Lower leg skin (tissue), 3 donors: ENCODE measurements at regions not wholly inside any gene's neighbourhood (a gene's known extent, or its start where the extent isn't known, plus 50 kb on each side); places are given as distances from the start of the nearest gene placed in this dataset.

ENCODE experiments used
- POLR2A ChIP-seq, 2 donors: fragments of 450-650 bp; IDR thresholded peaks; one replicate each; pipeline ENCODE4 v1.6.1; 2016 to 2017; ENCODE audit warnings: antibody characterized with exemption in 2 of 2, mild to moderate bottlenecking in 1 of 2, moderate library complexity in 1 of 2
- TF ChIP-seq, protein P1 (sequence below), 3 donors: fragments of 450-650 bp; IDR thresholded peaks; one replicate each; pipeline ENCODE4 v1.5.1; 2016; ENCODE audit warnings: antibody characterized with exemption in 3 of 3, mild to moderate bottlenecking in 3 of 3, moderate library complexity in 2 of 3

- TF ChIP-seq, protein P1, sequence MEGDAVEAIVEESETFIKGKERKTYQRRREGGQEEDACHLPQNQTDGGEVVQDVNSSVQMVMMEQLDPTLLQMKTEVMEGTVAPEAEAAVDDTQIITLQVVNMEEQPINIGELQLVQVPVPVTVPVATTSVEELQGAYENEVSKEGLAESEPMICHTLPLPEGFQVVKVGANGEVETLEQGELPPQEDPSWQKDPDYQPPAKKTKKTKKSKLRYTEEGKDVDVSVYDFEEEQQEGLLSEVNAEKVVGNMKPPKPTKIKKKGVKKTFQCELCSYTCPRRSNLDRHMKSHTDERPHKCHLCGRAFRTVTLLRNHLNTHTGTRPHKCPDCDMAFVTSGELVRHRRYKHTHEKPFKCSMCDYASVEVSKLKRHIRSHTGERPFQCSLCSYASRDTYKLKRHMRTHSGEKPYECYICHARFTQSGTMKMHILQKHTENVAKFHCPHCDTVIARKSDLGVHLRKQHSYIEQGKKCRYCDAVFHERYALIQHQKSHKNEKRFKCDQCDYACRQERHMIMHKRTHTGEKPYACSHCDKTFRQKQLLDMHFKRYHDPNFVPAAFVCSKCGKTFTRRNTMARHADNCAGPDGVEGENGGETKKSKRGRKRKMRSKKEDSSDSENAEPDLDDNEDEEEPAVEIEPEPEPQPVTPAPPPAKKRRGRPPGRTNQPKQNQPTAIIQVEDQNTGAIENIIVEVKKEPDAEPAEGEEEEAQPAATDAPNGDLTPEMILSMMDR (IDR thresholded peaks at IDR 0.05): no peak
- no peak for TF ChIP-seq POLR2A (IDR thresholded peaks at IDR 0.05)
These were observed 1684.4 kb upstream of the B3GALT2 start for GRCh38 chr1:194870860-194871259.
